CD4-positive, alpha-beta T cell (primary cell): ENCODE measurements at regions not wholly inside any gene's neighbourhood (a gene's known extent, or its start where the extent isn't known, plus 50 kb on each side); places are given as distances from the start of the nearest gene placed in this dataset.

Experiments used
- ATAC-seq: fragments of 200-7000 bp; cut with Tn5 transposase; one replicate; pipeline ENCODE4 v1.10.0; 2022; ENCODE audit warnings: mild to moderate bottlenecking; ENCODE audit not compliant: poor library complexity
- CTCF ChIA-PET: fragments of 350-600 bp; sonication (Branson Sonifier 250); formaldehyde crosslinking; loops from one replicate; lab custom pipeline; 2021; ENCODE audit warnings: antibody characterized with exemption, inconsistent platforms; lab: Charles Lee
- POLR2A ChIA-PET: fragments of 350-600 bp; sonication (Branson Sonifier 250); formaldehyde crosslinking; loops from one replicate; lab custom pipeline; 2021; ENCODE audit warnings: antibody characterized with exemption, inconsistent platforms; lab: Charles Lee
- DNase-seq, 14 experiments: peaks; one replicate each; pipeline ENCODE4 v3.0.0-alpha.2; 2013 to 2020; ENCODE audit warnings: mixed read lengths in 2 of 14
- H3K27ac ChIP-seq, 2 donors: one replicate each; pipeline versions ENCODE4 v1.5.1 to v1.7.0; 2013; ENCODE audit warnings: low read length in 2 of 2, low read depth in 1 of 2, mild to moderate bottlenecking in 1 of 2
- H3K27me3 ChIP-seq, 2 experiments: 1 replicate in 1 of 2; 2 replicates in 1 of 2; pipeline versions ENCODE4 v1.6.1 to v1.7.0; 2013; ENCODE audit warnings: low read length in 2 of 2, control low read depth in 1 of 2, mild to moderate bottlenecking in 1 of 2, moderate library complexity in 1 of 2; ENCODE audit not compliant: insufficient read depth in 2 of 2, control insufficient read depth in 1 of 2
- H3K36me3 ChIP-seq: one replicate; pipeline ENCODE4 v1.6.1; 2013; ENCODE audit warnings: low read length, control low read depth; ENCODE audit not compliant: insufficient read depth
- H3K4me1 ChIP-seq: one replicate; pipeline ENCODE4 v1.6.1; 2013; ENCODE audit warnings: low read length, control low read depth; ENCODE audit not compliant: insufficient read depth
- H3K4me3 ChIP-seq: one replicate; pipeline ENCODE4 v1.5.1; 2013; ENCODE audit warnings: mild to moderate bottlenecking, low read length, moderate library complexity
- H3K9me3 ChIP-seq, 2 experiments: 1 replicate in 1 of 2; 2 replicates in 1 of 2; pipeline versions ENCODE4 v1.6.1 to v1.7.0; 2013; ENCODE audit warnings: low read length in 2 of 2, mild to moderate bottlenecking in 2 of 2, control low read depth in 1 of 2, moderate library complexity in 1 of 2; ENCODE audit not compliant: control insufficient read depth in 1 of 2, insufficient read depth in 1 of 2
- H3K27ac Mint-ChIP-seq: one replicate; pipeline ENCODE4 v1.8.0; 2020; ENCODE audit warnings: mixed read lengths
- H3K27me3 Mint-ChIP-seq: one replicate; pipeline ENCODE4 v1.8.0; 2021; ENCODE audit warnings: mixed read lengths
- H3K36me3 Mint-ChIP-seq: one replicate; pipeline ENCODE4 v1.8.0; 2021; ENCODE audit warnings: low read depth, mixed read lengths
- H3K4me1 Mint-ChIP-seq: one replicate; pipeline ENCODE4 v1.8.0; 2021; ENCODE audit warnings: low read depth, mixed read lengths
- H3K4me3 Mint-ChIP-seq: one replicate; pipeline ENCODE4 v1.8.0; 2020; ENCODE audit warnings: mild to moderate bottlenecking, mixed read lengths
- H3K9me3 Mint-ChIP-seq: one replicate; pipeline ENCODE4 v1.8.0; 2020; ENCODE audit warnings: mixed read lengths
- intact Hi-C, 2 experiments: fragments of 100-400 bp; cut with DNase I in 1 of 2; cut with micrococcal nuclease in 1 of 2; formaldehyde crosslinking; loops; one replicate each; pipeline versions ENCODE4 v1.15.1 to v1.9.0; 2023 to 2025; cut with DNase I, micrococcal nuclease
- TF ChIP-seq, protein P1 (sequence below): fragments of 200-600 bp; IDR thresholded peaks from one replicate; pipeline ENCODE4 v1.8.0; 2022; ENCODE audit warnings: antibody characterized with exemption, mild to moderate bottlenecking

DNA sequence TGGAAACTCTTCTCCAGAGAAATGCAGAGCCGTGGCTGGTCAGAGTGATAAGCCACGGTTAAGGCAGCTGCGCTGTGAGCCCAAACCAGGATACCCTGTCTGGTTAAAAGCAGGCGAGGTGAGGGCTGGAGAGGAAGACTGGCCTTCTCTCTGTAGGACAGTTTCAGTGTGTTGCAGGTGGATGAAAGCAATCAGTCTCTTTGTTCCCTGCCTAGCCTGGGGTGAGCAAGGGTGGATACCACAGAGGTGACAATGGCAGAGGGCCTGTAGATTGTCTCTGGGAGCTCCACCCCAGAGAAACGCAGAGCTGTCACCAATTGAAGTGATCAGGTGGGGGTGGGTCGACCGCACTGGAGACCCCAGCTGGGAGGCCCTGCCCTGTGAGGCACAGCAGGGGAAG is 621.9 kb downstream of the LRFN5 start:
- ATAC-seq (no peak), DNase-seq (no peak)
- POLR2A ChIA-PET = no interaction called here
- Histone ChIP-seq H3K4me1 (no peaks in the 10 kb centered on the region), H3K27me3 (no peaks in the 10 kb centered on the region), H3K9me3 (peaks cover 0 to 10% of the 10 kb centered on the region in 2 experiments), H3K36me3 (no peaks in the 10 kb centered on the region), H3K27ac (no peak overlapping the region), H3K4me3 (no peak overlapping the region)
- intact Hi-C loops = no loop called here
- Mint-ChIP-seq H3K4me3 (no peak overlapping the region), H3K27me3 (no peaks in the 10 kb centered on the region), H3K9me3 (peaks cover 5% of the 10 kb centered on the region), H3K36me3 (no peaks in the 10 kb centered on the region), H3K27ac (no peak overlapping the region), H3K4me1 (no peaks in the 10 kb centered on the region)
- TF ChIP-seq, protein P1, sequence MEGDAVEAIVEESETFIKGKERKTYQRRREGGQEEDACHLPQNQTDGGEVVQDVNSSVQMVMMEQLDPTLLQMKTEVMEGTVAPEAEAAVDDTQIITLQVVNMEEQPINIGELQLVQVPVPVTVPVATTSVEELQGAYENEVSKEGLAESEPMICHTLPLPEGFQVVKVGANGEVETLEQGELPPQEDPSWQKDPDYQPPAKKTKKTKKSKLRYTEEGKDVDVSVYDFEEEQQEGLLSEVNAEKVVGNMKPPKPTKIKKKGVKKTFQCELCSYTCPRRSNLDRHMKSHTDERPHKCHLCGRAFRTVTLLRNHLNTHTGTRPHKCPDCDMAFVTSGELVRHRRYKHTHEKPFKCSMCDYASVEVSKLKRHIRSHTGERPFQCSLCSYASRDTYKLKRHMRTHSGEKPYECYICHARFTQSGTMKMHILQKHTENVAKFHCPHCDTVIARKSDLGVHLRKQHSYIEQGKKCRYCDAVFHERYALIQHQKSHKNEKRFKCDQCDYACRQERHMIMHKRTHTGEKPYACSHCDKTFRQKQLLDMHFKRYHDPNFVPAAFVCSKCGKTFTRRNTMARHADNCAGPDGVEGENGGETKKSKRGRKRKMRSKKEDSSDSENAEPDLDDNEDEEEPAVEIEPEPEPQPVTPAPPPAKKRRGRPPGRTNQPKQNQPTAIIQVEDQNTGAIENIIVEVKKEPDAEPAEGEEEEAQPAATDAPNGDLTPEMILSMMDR = no peak
- CTCF ChIA-PET = interaction anchor here (1.3 kb wide), 1 partner anchor 9 kb away, joined by 3 read pairs; no protein-coding TSS in a partner anchor

DNA sequence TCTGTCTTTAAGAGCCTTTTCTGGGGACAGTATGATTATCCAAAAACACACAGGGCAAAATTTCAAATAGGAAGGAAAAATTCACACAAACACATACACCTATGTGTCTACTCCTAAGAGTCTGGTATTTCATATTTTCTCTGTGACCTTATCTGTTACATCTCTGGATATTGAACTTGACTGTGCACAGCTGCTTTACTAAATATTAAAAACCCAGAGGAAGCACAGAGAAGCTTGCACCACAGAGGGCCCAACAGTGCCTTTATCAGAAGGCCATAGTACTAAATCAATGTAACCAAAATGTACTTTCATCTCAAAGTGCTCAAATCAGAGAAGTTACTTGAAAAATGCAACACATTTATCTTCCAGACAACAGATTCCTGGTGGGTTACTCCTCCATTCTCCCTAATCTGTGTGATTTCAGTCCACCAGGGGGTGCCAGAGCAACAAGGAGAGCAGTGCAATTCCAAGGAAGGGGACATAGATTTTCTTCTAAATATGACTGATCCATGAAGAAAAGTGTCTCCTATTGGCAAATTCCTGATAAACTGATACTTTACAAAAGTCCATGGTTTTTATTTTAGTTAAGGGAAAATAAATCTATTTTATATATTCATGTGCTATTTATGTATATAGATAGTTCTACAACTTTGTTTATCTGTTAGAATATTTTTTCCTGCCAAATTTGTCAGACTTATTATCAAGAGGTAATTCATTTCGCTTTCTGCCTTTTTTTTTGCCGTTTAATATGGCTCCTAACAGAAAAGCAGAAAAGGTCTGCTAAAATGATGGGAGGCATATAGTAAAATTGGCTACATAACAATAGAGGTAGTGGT is 617.6 kb downstream of the LRFN5 start:
- no peak overlapping the region for H3K27ac Mint-ChIP-seq
- H3K4me1 ChIP-seq = no peaks in the 10 kb centered on the region
- H3K27me3 Mint-ChIP-seq = no peaks in the 10 kb centered on the region
- intact Hi-C loops = no loop called here
- H3K4me1 Mint-ChIP-seq = no peaks in the 10 kb centered on the region
- H3K4me3 ChIP-seq = no peak overlapping the region
- no peak overlapping the region for H3K4me3 Mint-ChIP-seq
- DNase-seq (peak in 2 of 14 experiments; percentile 2 to 13), ATAC-seq (no peak)
- H3K27me3 ChIP-seq = no peaks in the 10 kb centered on the region
- H3K9me3 ChIP-seq = peaks cover 0 to 9% of the 10 kb centered on the region in 2 experiments
- H3K9me3 Mint-ChIP-seq = peaks cover 3% of the 10 kb centered on the region
- no peaks in the 10 kb centered on the region for H3K36me3 Mint-ChIP-seq
- H3K27ac ChIP-seq = no peak overlapping the region
- TF ChIP-seq, protein P1 = peak; percentile 15
- CTCF ChIA-PET = no interaction called here
- POLR2A ChIA-PET = no interaction called here
- no peaks in the 10 kb centered on the region for H3K36me3 ChIP-seq

DNA sequence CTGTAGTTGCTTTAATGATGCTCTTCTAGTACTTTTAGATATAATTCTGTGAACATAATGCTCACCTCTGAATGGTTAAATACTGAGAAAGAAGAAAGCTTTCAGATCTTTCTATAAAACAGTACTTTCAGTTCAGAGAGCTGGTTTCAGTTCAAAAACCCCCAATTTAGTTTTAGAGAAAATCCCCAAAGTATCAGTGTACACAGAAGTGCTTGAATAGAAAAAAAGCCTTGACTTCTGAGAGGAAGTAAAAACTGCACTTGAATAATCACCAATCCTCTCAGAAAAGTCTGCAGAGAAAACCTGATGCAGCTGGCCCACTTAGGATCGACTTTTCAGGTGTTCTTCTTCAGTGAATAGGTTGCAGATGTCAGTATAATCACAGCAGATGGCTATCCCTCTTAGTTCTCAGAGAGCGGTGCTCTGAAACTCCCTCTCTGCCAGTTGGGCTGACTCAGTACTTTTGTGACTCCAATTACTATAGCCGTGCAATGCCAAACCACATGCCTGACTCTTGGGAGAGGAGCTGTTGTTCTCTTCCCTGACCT is 616.3 kb downstream of the LRFN5 start:
- no peak overlapping the region for H3K4me3 ChIP-seq
- no peak for ATAC-seq
- H3K36me3 ChIP-seq = no peaks in the 10 kb centered on the region
- no peak overlapping the region for H3K27ac ChIP-seq
- CTCF ChIA-PET = no interaction called here
- peaks cover 3% of the 10 kb centered on the region for H3K9me3 Mint-ChIP-seq
- TF ChIP-seq, protein P1 = no peak
- H3K27me3 Mint-ChIP-seq = no peaks in the 10 kb centered on the region
- POLR2A ChIA-PET = no interaction called here
- H3K4me3 Mint-ChIP-seq = no peak overlapping the region
- no peak for DNase-seq
- H3K27me3 ChIP-seq = no peaks in the 10 kb centered on the region
- no peaks in the 10 kb centered on the region for H3K9me3 ChIP-seq
- no peaks in the 10 kb centered on the region for H3K4me1 Mint-ChIP-seq
- H3K4me1 ChIP-seq = no peaks in the 10 kb centered on the region
- no peaks in the 10 kb centered on the region for H3K36me3 Mint-ChIP-seq
- H3K27ac Mint-ChIP-seq = no peak overlapping the region
- intact Hi-C loops = no loop called here
